Lower leg skin (tissue), 3 donors: ENCODE measurements at regions not wholly inside any gene's neighbourhood (a gene's known extent, or its start where the extent isn't known, plus 50 kb on each side); places are given as distances from the start of the nearest gene placed in this dataset.

ENCODE experiments used
- POLR2A ChIP-seq, 2 donors: fragments of 450-650 bp; IDR thresholded peaks; one replicate each; pipeline ENCODE4 v1.6.1; 2016 to 2017; ENCODE audit warnings: antibody characterized with exemption in 2 of 2, mild to moderate bottlenecking in 1 of 2, moderate library complexity in 1 of 2
- TF ChIP-seq, protein P1 (sequence below), 3 donors: fragments of 450-650 bp; IDR thresholded peaks; one replicate each; pipeline ENCODE4 v1.5.1; 2016; ENCODE audit warnings: antibody characterized with exemption in 3 of 3, mild to moderate bottlenecking in 3 of 3, moderate library complexity in 2 of 3

DNA sequence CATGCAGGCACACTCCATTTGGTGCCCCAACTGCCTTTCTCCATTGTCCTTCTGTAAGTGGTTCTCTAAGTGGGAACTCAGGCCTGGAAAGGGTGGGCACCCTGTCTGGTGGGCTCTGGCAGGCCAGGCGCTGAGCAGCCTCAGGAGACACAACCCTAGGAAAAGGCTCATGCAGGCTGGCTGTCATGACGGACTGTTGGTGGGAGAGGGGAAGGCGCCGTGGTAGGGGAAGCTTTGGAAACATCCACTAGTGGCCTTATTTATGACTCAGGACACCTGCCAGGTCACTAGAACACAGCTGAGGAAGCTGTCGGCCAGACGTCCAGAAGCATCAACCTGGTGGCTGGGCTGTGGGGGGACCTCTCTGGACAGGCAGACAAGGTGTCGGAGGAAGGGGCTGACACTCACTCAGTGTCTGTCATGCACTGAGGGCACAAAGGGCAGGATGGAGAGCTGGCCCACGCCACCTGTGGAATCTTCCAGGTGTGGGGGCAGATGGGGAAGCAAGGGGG lies 216.0 kb downstream of the SEC14L1 start:
- TF ChIP-seq, protein P1, sequence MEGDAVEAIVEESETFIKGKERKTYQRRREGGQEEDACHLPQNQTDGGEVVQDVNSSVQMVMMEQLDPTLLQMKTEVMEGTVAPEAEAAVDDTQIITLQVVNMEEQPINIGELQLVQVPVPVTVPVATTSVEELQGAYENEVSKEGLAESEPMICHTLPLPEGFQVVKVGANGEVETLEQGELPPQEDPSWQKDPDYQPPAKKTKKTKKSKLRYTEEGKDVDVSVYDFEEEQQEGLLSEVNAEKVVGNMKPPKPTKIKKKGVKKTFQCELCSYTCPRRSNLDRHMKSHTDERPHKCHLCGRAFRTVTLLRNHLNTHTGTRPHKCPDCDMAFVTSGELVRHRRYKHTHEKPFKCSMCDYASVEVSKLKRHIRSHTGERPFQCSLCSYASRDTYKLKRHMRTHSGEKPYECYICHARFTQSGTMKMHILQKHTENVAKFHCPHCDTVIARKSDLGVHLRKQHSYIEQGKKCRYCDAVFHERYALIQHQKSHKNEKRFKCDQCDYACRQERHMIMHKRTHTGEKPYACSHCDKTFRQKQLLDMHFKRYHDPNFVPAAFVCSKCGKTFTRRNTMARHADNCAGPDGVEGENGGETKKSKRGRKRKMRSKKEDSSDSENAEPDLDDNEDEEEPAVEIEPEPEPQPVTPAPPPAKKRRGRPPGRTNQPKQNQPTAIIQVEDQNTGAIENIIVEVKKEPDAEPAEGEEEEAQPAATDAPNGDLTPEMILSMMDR (IDR thresholded peaks at IDR 0.05) = no peak
- no peak for TF ChIP-seq POLR2A (IDR thresholded peaks at IDR 0.05)
